ENCODE measurements at regions not wholly inside any gene's neighbourhood (a gene's known extent, or its start where the extent isn't known, plus 50 kb on each side); places are given as distances from the start of the nearest gene placed in this dataset.

DNA sequence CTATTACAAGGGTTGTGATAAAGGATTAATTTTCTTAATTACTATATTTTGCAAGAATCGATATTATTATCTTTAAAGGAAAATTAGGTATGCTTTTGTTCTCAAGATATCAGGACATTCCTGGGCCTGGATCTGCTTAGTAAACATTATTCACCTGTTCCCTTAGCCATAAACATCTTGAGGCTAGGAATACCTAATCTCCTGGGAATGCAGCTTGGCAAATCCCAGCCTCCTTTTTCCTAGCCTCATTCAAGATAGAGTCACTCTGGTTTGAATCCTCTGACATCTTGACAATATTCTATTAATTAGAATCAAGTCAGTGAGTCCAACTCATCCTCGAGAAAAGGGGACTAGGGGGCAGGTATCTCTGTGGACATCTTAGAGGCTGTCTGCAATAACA, 327.1 kb downstream of the STIM2 start:
- no peak overlapping the region for H3K4me3 Mint-ChIP-seq
- H3K4me1 ChIP-seq (ENCODE audit: insufficient read depth), result no peaks in the 10 kb centered on the region
- H3K27me3 Mint-ChIP-seq (ENCODE audit: insufficient read depth, low read depth, poor library complexity), result peaks cover 3% of the 10 kb centered on the region
- H3K9me3 Mint-ChIP-seq, result no peaks in the 10 kb centered on the region
- H3F3A ChIP-seq (replicated peaks; ENCODE audit: low read depth), result no peaks in the 10 kb centered on the region
- no peak overlapping the region for H3K4me3 ChIP-seq
- no peaks in the 10 kb centered on the region for H3K79me2 ChIP-seq (replicated peaks; ENCODE audit: insufficient read depth)
- no peaks in the 10 kb centered on the region for H3K36me3 Mint-ChIP-seq (ENCODE audit: low read depth)
- no peak overlapping the region for H3K27ac Mint-ChIP-seq
- no peak overlapping the region for H3K4me2 ChIP-seq
- peaks cover 3% of the 10 kb centered on the region; the same call in 1 of the 2 replicates for H3K9me2 ChIP-seq (ENCODE audit: insufficient read depth)
- no peak overlapping the region for H3K27ac ChIP-seq (ENCODE audit: low read depth)
- H3K36me3 ChIP-seq (ENCODE audit: insufficient read depth), result no peaks in the 10 kb centered on the region
- TF ChIP-seq CREB1 (CRISPR knock-in tag; IDR thresholded peaks at IDR 0.05; ENCODE audit: low read depth) (no peak), STAT1 (IDR thresholded peaks at IDR 0.05; ENCODE audit: unreplicated experiment) (no peak), NANOG (IDR thresholded peaks at IDR 0.05; ENCODE audit: borderline replicate concordance) (no peak)
- TF ChIP-seq, protein P1, sequence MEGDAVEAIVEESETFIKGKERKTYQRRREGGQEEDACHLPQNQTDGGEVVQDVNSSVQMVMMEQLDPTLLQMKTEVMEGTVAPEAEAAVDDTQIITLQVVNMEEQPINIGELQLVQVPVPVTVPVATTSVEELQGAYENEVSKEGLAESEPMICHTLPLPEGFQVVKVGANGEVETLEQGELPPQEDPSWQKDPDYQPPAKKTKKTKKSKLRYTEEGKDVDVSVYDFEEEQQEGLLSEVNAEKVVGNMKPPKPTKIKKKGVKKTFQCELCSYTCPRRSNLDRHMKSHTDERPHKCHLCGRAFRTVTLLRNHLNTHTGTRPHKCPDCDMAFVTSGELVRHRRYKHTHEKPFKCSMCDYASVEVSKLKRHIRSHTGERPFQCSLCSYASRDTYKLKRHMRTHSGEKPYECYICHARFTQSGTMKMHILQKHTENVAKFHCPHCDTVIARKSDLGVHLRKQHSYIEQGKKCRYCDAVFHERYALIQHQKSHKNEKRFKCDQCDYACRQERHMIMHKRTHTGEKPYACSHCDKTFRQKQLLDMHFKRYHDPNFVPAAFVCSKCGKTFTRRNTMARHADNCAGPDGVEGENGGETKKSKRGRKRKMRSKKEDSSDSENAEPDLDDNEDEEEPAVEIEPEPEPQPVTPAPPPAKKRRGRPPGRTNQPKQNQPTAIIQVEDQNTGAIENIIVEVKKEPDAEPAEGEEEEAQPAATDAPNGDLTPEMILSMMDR (conservative IDR thresholded peaks at IDR 0.05; ENCODE audit: low read depth in 2 of 2), result no peak
- TF ChIP-seq, protein P2, sequence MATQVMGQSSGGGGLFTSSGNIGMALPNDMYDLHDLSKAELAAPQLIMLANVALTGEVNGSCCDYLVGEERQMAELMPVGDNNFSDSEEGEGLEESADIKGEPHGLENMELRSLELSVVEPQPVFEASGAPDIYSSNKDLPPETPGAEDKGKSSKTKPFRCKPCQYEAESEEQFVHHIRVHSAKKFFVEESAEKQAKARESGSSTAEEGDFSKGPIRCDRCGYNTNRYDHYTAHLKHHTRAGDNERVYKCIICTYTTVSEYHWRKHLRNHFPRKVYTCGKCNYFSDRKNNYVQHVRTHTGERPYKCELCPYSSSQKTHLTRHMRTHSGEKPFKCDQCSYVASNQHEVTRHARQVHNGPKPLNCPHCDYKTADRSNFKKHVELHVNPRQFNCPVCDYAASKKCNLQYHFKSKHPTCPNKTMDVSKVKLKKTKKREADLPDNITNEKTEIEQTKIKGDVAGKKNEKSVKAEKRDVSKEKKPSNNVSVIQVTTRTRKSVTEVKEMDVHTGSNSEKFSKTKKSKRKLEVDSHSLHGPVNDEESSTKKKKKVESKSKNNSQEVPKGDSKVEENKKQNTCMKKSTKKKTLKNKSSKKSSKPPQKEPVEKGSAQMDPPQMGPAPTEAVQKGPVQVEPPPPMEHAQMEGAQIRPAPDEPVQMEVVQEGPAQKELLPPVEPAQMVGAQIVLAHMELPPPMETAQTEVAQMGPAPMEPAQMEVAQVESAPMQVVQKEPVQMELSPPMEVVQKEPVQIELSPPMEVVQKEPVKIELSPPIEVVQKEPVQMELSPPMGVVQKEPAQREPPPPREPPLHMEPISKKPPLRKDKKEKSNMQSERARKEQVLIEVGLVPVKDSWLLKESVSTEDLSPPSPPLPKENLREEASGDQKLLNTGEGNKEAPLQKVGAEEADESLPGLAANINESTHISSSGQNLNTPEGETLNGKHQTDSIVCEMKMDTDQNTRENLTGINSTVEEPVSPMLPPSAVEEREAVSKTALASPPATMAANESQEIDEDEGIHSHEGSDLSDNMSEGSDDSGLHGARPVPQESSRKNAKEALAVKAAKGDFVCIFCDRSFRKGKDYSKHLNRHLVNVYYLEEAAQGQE (IDR thresholded peaks at IDR 0.05; ENCODE audit: unreplicated experiment), result no peak
- no peak overlapping the region for H2AFZ ChIP-seq
- H3K27me3 ChIP-seq (ENCODE audit: insufficient read depth), result no peaks in the 10 kb centered on the region
- DNase-seq (ENCODE audit: low spot score) (no peak), ATAC-seq (no peak)
- H4K20me1 ChIP-seq (replicated peaks; ENCODE audit: insufficient read depth), result no peaks in the 10 kb centered on the region
- H3K4me1 Mint-ChIP-seq, result peaks cover 4% of the 10 kb centered on the region; the same call in 2 of the 3 replicates

DNA sequence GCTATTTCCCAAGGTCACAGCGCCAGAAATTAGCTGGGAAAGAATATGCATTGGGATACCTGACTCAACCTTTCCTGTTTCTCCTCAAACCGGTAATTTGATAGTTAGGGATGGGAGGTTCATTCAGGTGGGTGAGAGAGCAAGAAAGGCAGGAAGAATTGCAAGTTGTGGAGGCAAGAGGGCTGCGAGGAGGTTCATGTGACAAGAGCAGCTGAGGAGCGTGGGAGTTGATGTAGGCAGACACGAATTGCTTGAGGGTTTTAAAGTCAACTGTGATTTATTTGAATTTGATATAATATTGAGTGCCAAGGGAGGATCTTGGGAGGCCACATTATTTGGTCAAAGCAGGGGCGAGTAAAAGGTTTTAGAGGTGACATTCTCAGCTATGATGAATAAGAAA, 329.0 kb downstream of the STIM2 start:
- Histone ChIP-seq H3K4me3 (no peak overlapping the region), H3K79me2 (replicated peaks; ENCODE audit: insufficient read depth) (no peaks in the 10 kb centered on the region), H3K4me2 (no peak overlapping the region), H2AFZ (no peak overlapping the region), H3K9me2 (ENCODE audit: insufficient read depth) (peaks cover 3% of the 10 kb centered on the region; the same call in 1 of the 2 replicates), H3K36me3 (ENCODE audit: insufficient read depth) (no peaks in the 10 kb centered on the region), H3F3A (replicated peaks; ENCODE audit: low read depth) (no peaks in the 10 kb centered on the region), H4K20me1 (replicated peaks; ENCODE audit: insufficient read depth) (no peaks in the 10 kb centered on the region), H3K4me1 (ENCODE audit: insufficient read depth) (no peaks in the 10 kb centered on the region), H3K27ac (ENCODE audit: low read depth) (no peak overlapping the region), H3K27me3 (ENCODE audit: insufficient read depth) (no peaks in the 10 kb centered on the region)
- DNase-seq (ENCODE audit: low spot score) (no peak), ATAC-seq (no peak)
- Mint-ChIP-seq H3K4me1 (peaks cover 4% of the 10 kb centered on the region; the same call in 2 of the 3 replicates), H3K36me3 (ENCODE audit: low read depth) (no peaks in the 10 kb centered on the region), H3K27me3 (ENCODE audit: insufficient read depth, low read depth, poor library complexity) (peaks cover 3% of the 10 kb centered on the region), H3K27ac (no peak overlapping the region), H3K4me3 (no peak overlapping the region), H3K9me3 (no peaks in the 10 kb centered on the region)
- TF ChIP-seq POLR2AphosphoS5 (IDR thresholded peaks at IDR 0.05; ENCODE audit: low read depth) (no peak), ZNF114 (CRISPR knock-in tag; IDR thresholded peaks at IDR 0.05) (no peak), JUNB (IDR thresholded peaks at IDR 0.05; ENCODE audit: unreplicated experiment) (no peak), ZNF331 (CRISPR knock-in tag; IDR thresholded peaks at IDR 0.05; ENCODE audit: low read depth) (no peak), EZH2phosphoT487 (IDR thresholded peaks at IDR 0.05; ENCODE audit: unreplicated experiment) (no peak)
- TF ChIP-seq, protein P3, sequence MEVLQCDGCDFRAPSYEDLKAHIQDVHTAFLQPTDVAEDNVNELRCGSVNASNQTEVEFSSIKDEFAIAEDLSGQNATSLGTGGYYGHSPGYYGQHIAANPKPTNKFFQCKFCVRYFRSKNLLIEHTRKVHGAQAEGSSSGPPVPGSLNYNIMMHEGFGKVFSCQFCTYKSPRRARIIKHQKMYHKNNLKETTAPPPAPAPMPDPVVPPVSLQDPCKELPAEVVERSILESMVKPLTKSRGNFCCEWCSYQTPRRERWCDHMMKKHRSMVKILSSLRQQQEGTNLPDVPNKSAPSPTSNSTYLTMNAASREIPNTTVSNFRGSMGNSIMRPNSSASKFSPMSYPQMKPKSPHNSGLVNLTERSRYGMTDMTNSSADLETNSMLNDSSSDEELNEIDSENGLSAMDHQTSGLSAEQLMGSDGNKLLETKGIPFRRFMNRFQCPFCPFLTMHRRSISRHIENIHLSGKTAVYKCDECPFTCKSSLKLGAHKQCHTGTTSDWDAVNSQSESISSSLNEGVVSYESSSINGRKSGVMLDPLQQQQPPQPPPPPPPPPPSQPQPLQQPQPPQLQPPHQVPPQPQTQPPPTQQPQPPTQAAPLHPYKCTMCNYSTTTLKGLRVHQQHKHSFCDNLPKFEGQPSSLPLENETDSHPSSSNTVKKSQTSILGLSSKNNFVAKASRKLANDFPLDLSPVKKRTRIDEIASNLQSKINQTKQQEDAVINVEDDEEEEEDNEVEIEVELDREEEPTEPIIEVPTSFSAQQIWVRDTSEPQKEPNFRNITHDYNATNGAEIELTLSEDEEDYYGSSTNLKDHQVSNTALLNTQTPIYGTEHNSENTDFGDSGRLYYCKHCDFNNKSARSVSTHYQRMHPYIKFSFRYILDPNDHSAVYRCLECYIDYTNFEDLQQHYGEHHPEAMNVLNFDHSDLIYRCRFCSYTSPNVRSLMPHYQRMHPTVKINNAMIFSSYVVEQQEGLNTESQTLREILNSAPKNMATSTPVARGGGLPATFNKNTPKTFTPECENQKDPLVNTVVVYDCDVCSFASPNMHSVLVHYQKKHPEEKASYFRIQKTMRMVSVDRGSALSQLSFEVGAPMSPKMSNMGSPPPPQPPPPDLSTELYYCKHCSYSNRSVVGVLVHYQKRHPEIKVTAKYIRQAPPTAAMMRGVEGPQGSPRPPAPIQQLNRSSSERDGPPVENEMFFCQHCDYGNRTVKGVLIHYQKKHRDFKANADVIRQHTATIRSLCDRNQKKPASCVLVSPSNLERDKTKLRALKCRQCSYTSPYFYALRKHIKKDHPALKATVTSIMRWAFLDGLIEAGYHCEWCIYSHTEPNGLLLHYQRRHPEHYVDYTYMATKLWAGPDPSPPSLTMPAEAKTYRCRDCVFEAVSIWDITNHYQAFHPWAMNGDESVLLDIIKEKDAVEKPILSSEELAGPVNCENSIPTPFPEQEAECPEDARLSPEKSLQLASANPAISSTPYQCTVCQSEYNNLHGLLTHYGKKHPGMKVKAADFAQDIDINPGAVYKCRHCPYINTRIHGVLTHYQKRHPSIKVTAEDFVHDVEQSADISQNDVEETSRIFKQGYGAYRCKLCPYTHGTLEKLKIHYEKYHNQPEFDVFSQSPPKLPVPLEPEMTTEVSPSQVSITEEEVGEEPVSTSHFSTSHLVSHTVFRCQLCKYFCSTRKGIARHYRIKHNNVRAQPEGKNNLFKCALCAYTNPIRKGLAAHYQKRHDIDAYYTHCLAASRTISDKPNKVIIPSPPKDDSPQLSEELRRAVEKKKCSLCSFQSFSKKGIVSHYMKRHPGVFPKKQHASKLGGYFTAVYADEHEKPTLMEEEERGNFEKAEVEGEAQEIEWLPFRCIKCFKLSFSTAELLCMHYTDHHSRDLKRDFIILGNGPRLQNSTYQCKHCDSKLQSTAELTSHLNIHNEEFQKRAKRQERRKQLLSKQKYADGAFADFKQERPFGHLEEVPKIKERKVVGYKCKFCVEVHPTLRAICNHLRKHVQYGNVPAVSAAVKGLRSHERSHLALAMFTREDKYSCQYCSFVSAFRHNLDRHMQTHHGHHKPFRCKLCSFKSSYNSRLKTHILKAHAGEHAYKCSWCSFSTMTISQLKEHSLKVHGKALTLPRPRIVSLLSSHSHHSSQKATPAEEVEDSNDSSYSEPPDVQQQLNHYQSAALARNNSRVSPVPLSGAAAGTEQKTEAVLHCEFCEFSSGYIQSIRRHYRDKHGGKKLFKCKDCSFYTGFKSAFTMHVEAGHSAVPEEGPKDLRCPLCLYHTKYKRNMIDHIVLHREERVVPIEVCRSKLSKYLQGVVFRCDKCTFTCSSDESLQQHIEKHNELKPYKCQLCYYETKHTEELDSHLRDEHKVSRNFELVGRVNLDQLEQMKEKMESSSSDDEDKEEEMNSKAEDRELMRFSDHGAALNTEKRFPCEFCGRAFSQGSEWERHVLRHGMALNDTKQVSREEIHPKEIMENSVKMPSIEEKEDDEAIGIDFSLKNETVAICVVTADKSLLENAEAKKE (CRISPR knock-in tag; IDR thresholded peaks at IDR 0.05), result no peak
